ENCODE measurements at regions not wholly inside any gene's neighbourhood (a gene's known extent, or its start where the extent isn't known, plus 50 kb on each side); places are given as distances from the start of the nearest gene placed in this dataset.
A peak's percentile ranks its signal among the peaks of the same experiment; 100 is the strongest.

GRCh38 chr22:49048591-49048990 is 779.1 kb downstream of the BRD1 start:
- Histone ChIP-seq H3K4me1 (ENCODE audit: control insufficient read depth, insufficient read depth, low read length) (no peaks in the 10 kb centered on the region), H3K27ac (ENCODE audit: extremely low read depth, low read depth, low read length) (no peak overlapping the region), H3K9me3 (ENCODE audit: control insufficient read depth, insufficient read depth, low read depth, low read length) (no peaks in the 10 kb centered on the region), H3K4me3 (ENCODE audit: low read depth, low read length) (no peak overlapping the region), H3K36me3 (ENCODE audit: control insufficient read depth in 2 of 2, insufficient read depth in 1 of 2, low read length in 2 of 2) (no peaks in the 10 kb centered on the region)
- POLR2A ChIA-PET = no interaction called here
- CTCF ChIA-PET = interaction anchor here (5.8 kb wide), 1 partner anchor 258 kb away, joined by 64 read pairs; no protein-coding TSS in a partner anchor
- no peak for TF ChIP-seq ZNF354C (tag by site-specific recombination; IDR thresholded peaks at IDR 0.05; ENCODE audit: borderline replicate concordance, low read depth)

GRCh38 chr22:49047447-49047846 is 780.2 kb downstream of the BRD1 start:
- ChIA-PET CTCF (interaction anchor here (0.6 to 5.8 kb wide), 10 partner anchors 9 to 679 kb away, joined by 3 to 64 read pairs (median 4); no protein-coding TSS in a partner anchor), POLR2A (no interaction called here)
- Histone ChIP-seq H3K36me3 (ENCODE audit: control insufficient read depth in 2 of 2, insufficient read depth in 1 of 2, low read length in 2 of 2) (no peaks in the 10 kb centered on the region), H3K4me3 (ENCODE audit: low read depth, low read length) (no peak overlapping the region), H3K4me1 (ENCODE audit: control insufficient read depth, insufficient read depth, low read length) (no peaks in the 10 kb centered on the region), H3K27ac (ENCODE audit: extremely low read depth, low read depth, low read length) (no peak overlapping the region), H3K9me3 (ENCODE audit: control insufficient read depth, insufficient read depth, low read depth, low read length) (no peaks in the 10 kb centered on the region)
- TF ChIP-seq ZBTB8A (tag by site-specific recombination; IDR thresholded peaks at IDR 0.05) (no peak), ZNF133 (tag by site-specific recombination; IDR thresholded peaks at IDR 0.05) (no peak), ZNF23 (tag by site-specific recombination; IDR thresholded peaks at IDR 0.05; ENCODE audit: borderline replicate concordance) (no peak), ZNF549 (tag by site-specific recombination; IDR thresholded peaks at IDR 0.05) (no peak), KLF1 (tag by site-specific recombination; IDR thresholded peaks at IDR 0.05) (no peak), FEZF1 (tag by site-specific recombination; IDR thresholded peaks at IDR 0.05) (no peak), ZFP69B (tag by site-specific recombination; IDR thresholded peaks at IDR 0.05) (no peak)

GRCh38 chr22:49046546-49047361 is 780.9 kb downstream of the BRD1 start:
- Histone ChIP-seq H3K4me3 (ENCODE audit: low read depth, low read length) (no peak overlapping the region), H3K4me1 (ENCODE audit: control insufficient read depth, insufficient read depth, low read length) (no peaks in the 10 kb centered on the region), H3K36me3 (ENCODE audit: control insufficient read depth in 2 of 2, insufficient read depth in 1 of 2, low read length in 2 of 2) (no peaks in the 10 kb centered on the region), H3K9me3 (ENCODE audit: control insufficient read depth, insufficient read depth, low read depth, low read length) (no peaks in the 10 kb centered on the region), H3K27ac (ENCODE audit: extremely low read depth, low read depth, low read length) (no peak overlapping the region)
- TF ChIP-seq ZNF394 (tag by site-specific recombination; IDR thresholded peaks at IDR 0.05; ENCODE audit: borderline replicate concordance) = no peak
- no peak for TF ChIP-seq GFI1B (tag by site-specific recombination; IDR thresholded peaks at IDR 0.05)
- peak; percentile 32 for TF ChIP-seq ZNF654 (tag by site-specific recombination; IDR thresholded peaks at IDR 0.05; ENCODE audit: low read depth)
- peak; percentile 8; the same call in 1 of the 2 replicates for TF ChIP-seq GLIS1 (tag by site-specific recombination; IDR thresholded peaks at IDR 0.05)
- 0 out of 2 replicates have a peak, but pooled peaks have one; percentile 27 for TF ChIP-seq EGR2 (tag by site-specific recombination; IDR thresholded peaks at IDR 0.05; ENCODE audit: low read depth)
- TF ChIP-seq CTCF (tag by site-specific recombination; IDR thresholded peaks at IDR 0.05) = peak; percentile 37; the same call in 1 of the 2 replicates
- ChIA-PET CTCF (interaction anchor here (0.6 to 5.8 kb wide), 27 partner anchors 10 to 1400 kb away, joined by 3 to 64 read pairs (median 4); no protein-coding TSS in a partner anchor), POLR2A (interaction anchor here (0.9 kb wide), 1 partner anchor 259 kb away, joined by 3 read pairs; no protein-coding TSS in a partner anchor)

- TF ChIP-seq ZNF292 (tag by site-specific recombination; IDR thresholded peaks at IDR 0.05; ENCODE audit: borderline replicate concordance, low read depth) = no peak
- Histone ChIP-seq H3K36me3 (ENCODE audit: control insufficient read depth in 2 of 2, insufficient read depth in 1 of 2, low read length in 2 of 2) (no peaks in the 10 kb centered on the region), H3K9me3 (ENCODE audit: control insufficient read depth, insufficient read depth, low read depth, low read length) (no peaks in the 10 kb centered on the region), H3K4me1 (ENCODE audit: control insufficient read depth, insufficient read depth, low read length) (no peaks in the 10 kb centered on the region), H3K4me3 (ENCODE audit: low read depth, low read length) (no peak overlapping the region), H3K27ac (ENCODE audit: extremely low read depth, low read depth, low read length) (no peak overlapping the region)
- ChIA-PET CTCF (interaction anchor here (0.6 to 5.8 kb wide), 22 partner anchors 9 to 1400 kb away, joined by 3 to 64 read pairs (median 4); no protein-coding TSS in a partner anchor), POLR2A (interaction anchor here (0.9 kb wide), 1 partner anchor 259 kb away, joined by 3 read pairs; no protein-coding TSS in a partner anchor)
Observed at GRCh38 chr22:49046000-49046545, 781.6 kb downstream of the BRD1 start.
